K562 (cell line): ENCODE measurements at regions not wholly inside any gene's neighbourhood (a gene's known extent, or its start where the extent isn't known, plus 50 kb on each side); places are given as distances from the start of the nearest gene placed in this dataset.

Experiments
- ATF2 ChIP-seq: sonication (generic); formaldehyde crosslinking; IDR thresholded peaks from 2 replicates; pipeline ENCODE4 v1.8.1; 2022; ENCODE audit warnings: missing genetic modification reagents
- CREB3L1 ChIP-seq: fragments of 450-650 bp; IDR thresholded peaks from 2 replicates; pipeline ENCODE4 v1.6.1; 2014; ENCODE audit warnings: low read depth, mild to moderate bottlenecking, moderate library complexity, borderline replicate concordance
- ELF1 ChIP-seq: fragments of 200-800 bp; sonication (Bioruptor generic); IDR thresholded peaks from 2 replicates; pipeline ENCODE4 v1.6.1; 2016; ENCODE audit warnings: missing genetic modification characterization, missing compliant biosample characterization
- GATAD2A ChIP-seq: fragments of 450-650 bp; IDR thresholded peaks from 2 replicates; pipeline ENCODE4 v1.6.1; 2017
- NKRF ChIP-seq: fragments of 450-650 bp; IDR thresholded peaks from 2 replicates; pipeline ENCODE4 v1.6.1; 2016; ENCODE audit warnings: borderline replicate concordance
- PBX2 ChIP-seq, 2 experiments: IDR thresholded peaks in 1 of 2; conservative IDR thresholded peaks in 1 of 2; 2 replicates each; pipeline ENCODE4 v1.6.1; 2016; ENCODE audit warnings: low read depth in 2 of 2, mild to moderate bottlenecking in 1 of 2, missing compliant biosample characterization in 1 of 2, missing genetic modification characterization in 1 of 2, moderate library complexity in 1 of 2
- RBM39 ChIP-seq: fragments of 200-400 bp; formaldehyde crosslinking; optimal IDR thresholded peaks from 2 replicates; pipeline ENCODE3; 2018; ENCODE audit warnings: low read depth, low read length
- TAF15 ChIP-seq: fragments of 200-400 bp; formaldehyde crosslinking; IDR thresholded peaks from 2 replicates; pipeline ENCODE4 v1.6.1; 2017; ENCODE audit warnings: mild to moderate bottlenecking, low read depth, low read length, moderate library complexity
- TEAD1 ChIP-seq, 2 experiments: fragments of 450-650 bp in 1 of 2; sonication (generic) in 1 of 2; formaldehyde crosslinking; IDR thresholded peaks; 2 replicates each; pipeline versions ENCODE4 v1.4.0 to v1.8.0; 2020 to 2022; ENCODE audit warnings: mild to moderate bottlenecking in 2 of 2, missing genetic modification reagents in 1 of 2
- TEAD2 ChIP-seq: fragments of 450-650 bp; IDR thresholded peaks from 2 replicates; pipeline ENCODE4 v1.6.1; 2016; ENCODE audit warnings: missing genetic modification characterization, control low read depth, missing compliant biosample characterization
- ZBTB34 ChIP-seq: fragments of 250-450 bp; sonication (Bioruptor Pico); IDR thresholded peaks from 2 replicates; pipeline ENCODE4 v1.8.0; 2021; ENCODE audit warnings: mild to moderate bottlenecking, moderate library complexity
- ZBTB5 ChIP-seq: fragments of 450-650 bp; IDR thresholded peaks from 2 replicates; pipeline ENCODE4 v1.6.1; 2017; ENCODE audit warnings: antibody characterized with exemption
- ZC3H11A ChIP-seq: IDR thresholded peaks from 2 replicates; pipeline ENCODE4 v1.6.1; 2012; ENCODE audit warnings: low read depth, low read length, improper control_type of control experiment
- ZNF76 ChIP-seq: fragments of 250-450 bp; sonication (Bioruptor Pico); IDR thresholded peaks from 2 replicates; pipeline ENCODE4 v1.4.0; 2020; ENCODE audit warnings: mild to moderate bottlenecking, moderate library complexity, borderline replicate concordance
- ZZZ3 ChIP-seq: fragments of 450-650 bp; IDR thresholded peaks from 2 replicates; pipeline ENCODE4 v1.6.1; 2016; ENCODE audit warnings: antibody characterized with exemption, mild to moderate bottlenecking, moderate library complexity

GRCh38 chr2:4673025-4673489, 969.7 kb downstream of the DCDC2C start (continued):
- no peak for TF ChIP-seq PBX2 (CRISPR knock-in tag; IDR thresholded peaks at IDR 0.05; ENCODE audit: low read depth)
- peak; percentile 53; the same call in 1 of the 2 replicates for TF ChIP-seq PBX2 (tag; conservative IDR thresholded peaks at IDR 0.05; ENCODE audit: low read depth)
- TF ChIP-seq ZBTB34 (CRISPR knock-in tag), result no peak
- TF ChIP-seq ZNF76 (CRISPR knock-in tag), result no peak
- TF ChIP-seq RBM39, result no peak
- no peak for TF ChIP-seq TAF15
- TF ChIP-seq ATF2 (CRISPR knock-in tag), result no peak
- TF ChIP-seq GATAD2A, result no peak
- TF ChIP-seq NKRF, result no peak
- TF ChIP-seq TEAD1 (CRISPR knock-in tag; IDR thresholded peaks at IDR 0.05), result no peak
- TF ChIP-seq ELF1, result peak; percentile 54; the same call in 1 of the 2 replicates
- TF ChIP-seq TEAD2, result no peak
- no peak for TF ChIP-seq CREB3L1
- no peak for TF ChIP-seq ZBTB5
- TF ChIP-seq ZC3H11A, result no peak
- no peak for TF ChIP-seq ZZZ3
